ENCODE measurements at regions not wholly inside any gene's neighbourhood (a gene's known extent, or its start where the extent isn't known, plus 50 kb on each side); places are given as distances from the start of the nearest gene placed in this dataset.

- no peak for DNase-seq (ENCODE audit: low read depth, low spot score)
- in situ Hi-C loops (cut with HindIII; ENCODE audit: low pct_unique_long_range_greater_than_20kb, low sequenced_read_pairs), result no loop called here
Observed at GRCh38 chr6:44549516-44549915, 162.0 kb downstream of the CDC5L start.

- in situ Hi-C loops (cut with HindIII; ENCODE audit: low pct_unique_long_range_greater_than_20kb, low sequenced_read_pairs), result no loop called here
- DNase-seq (ENCODE audit: low read depth, low spot score), result no peak
Observed at GRCh38 chr6:44554194-44554593, 166.7 kb downstream of the CDC5L start.

- in situ Hi-C loops (cut with HindIII; ENCODE audit: low pct_unique_long_range_greater_than_20kb, low sequenced_read_pairs), result no loop called here
- DNase-seq (ENCODE audit: low read depth, low spot score), result no peak
Observed at GRCh38 chr6:44554861-44555260, 167.4 kb downstream of the CDC5L start.

GRCh38 chr6:44556046-44556445 lies 168.5 kb downstream of the CDC5L start:
- in situ Hi-C loops (cut with HindIII; ENCODE audit: low pct_unique_long_range_greater_than_20kb, low sequenced_read_pairs), result no loop called here
- no peak for DNase-seq (ENCODE audit: low read depth, low spot score)

- in situ Hi-C loops (cut with HindIII; ENCODE audit: low pct_unique_long_range_greater_than_20kb, low sequenced_read_pairs), result no loop called here
Observed at GRCh38 chr6:44558024-44558831, 170.7 kb downstream of the CDC5L start.

GRCh38 chr6:44558832-44559251 lies 171.3 kb downstream of the CDC5L start:
- in situ Hi-C loops (cut with HindIII; ENCODE audit: low pct_unique_long_range_greater_than_20kb, low sequenced_read_pairs), result no loop called here
- DNase-seq (ENCODE audit: low read depth, low spot score), result no peak

More at GRCh38 chr6:44558024-44558831, 170.7 kb downstream of the CDC5L start:
- DNase-seq (ENCODE audit: low read depth, low spot score), result no peak

- peak; percentile 22 for DNase-seq (ENCODE audit: low read depth, low spot score)
- in situ Hi-C loops (cut with HindIII; ENCODE audit: low pct_unique_long_range_greater_than_20kb, low sequenced_read_pairs), result no loop called here
Observed at GRCh38 chr6:44559486-44560270, 172.2 kb downstream of the CDC5L start.

GRCh38 chr6:44560458-44561059 lies 173.1 kb downstream of the CDC5L start:
- no peak for DNase-seq (ENCODE audit: low read depth, low spot score)
- in situ Hi-C loops (cut with HindIII; ENCODE audit: low pct_unique_long_range_greater_than_20kb, low sequenced_read_pairs), result no loop called here

- in situ Hi-C loops (cut with HindIII; ENCODE audit: low pct_unique_long_range_greater_than_20kb, low sequenced_read_pairs), result no loop called here
- no peak for DNase-seq (ENCODE audit: low read depth, low spot score)
Observed at GRCh38 chr6:44561060-44561623, 173.6 kb downstream of the CDC5L start.

- DNase-seq (ENCODE audit: low read depth, low spot score), result no peak
- in situ Hi-C loops (cut with HindIII; ENCODE audit: low pct_unique_long_range_greater_than_20kb, low sequenced_read_pairs), result no loop called here
Observed at GRCh38 chr6:44561832-44562665, 174.5 kb downstream of the CDC5L start.

GRCh38 chr6:44563397-44563796 lies 175.9 kb downstream of the CDC5L start:
- in situ Hi-C loops (cut with HindIII; ENCODE audit: low pct_unique_long_range_greater_than_20kb, low sequenced_read_pairs), result no loop called here
- DNase-seq (ENCODE audit: low read depth, low spot score), result no peak

GRCh38 chr6:44564906-44565524 lies 177.5 kb downstream of the CDC5L start:
- DNase-seq (ENCODE audit: low read depth, low spot score), result no peak
- in situ Hi-C loops (cut with HindIII; ENCODE audit: low pct_unique_long_range_greater_than_20kb, low sequenced_read_pairs), result no loop called here

- in situ Hi-C loops (cut with HindIII; ENCODE audit: low pct_unique_long_range_greater_than_20kb, low sequenced_read_pairs), result no loop called here
- no peak for DNase-seq (ENCODE audit: low read depth, low spot score)
Observed at GRCh38 chr6:44567406-44567805, 179.9 kb downstream of the CDC5L start.

GRCh38 chr6:44569131-44569530 lies 181.6 kb downstream of the CDC5L start:
- in situ Hi-C loops (cut with HindIII; ENCODE audit: low pct_unique_long_range_greater_than_20kb, low sequenced_read_pairs), result no loop called here

GRCh38 chr6:44569931-44570385 lies 182.5 kb downstream of the CDC5L start:
- in situ Hi-C loops (cut with HindIII; ENCODE audit: low pct_unique_long_range_greater_than_20kb, low sequenced_read_pairs), result no loop called here

More at GRCh38 chr6:44569131-44569530, 181.6 kb downstream of the CDC5L start:
- DNase-seq (ENCODE audit: low read depth, low spot score), result no peak

GRCh38 chr6:44571510-44571909 lies 184.0 kb downstream of the CDC5L start:
- in situ Hi-C loops (cut with HindIII; ENCODE audit: low pct_unique_long_range_greater_than_20kb, low sequenced_read_pairs), result no loop called here

More at GRCh38 chr6:44569931-44570385, 182.5 kb downstream of the CDC5L start:
- DNase-seq (ENCODE audit: low read depth, low spot score), result no peak

GRCh38 chr6:44572346-44572745 lies 184.8 kb downstream of the CDC5L start:
- in situ Hi-C loops (cut with HindIII; ENCODE audit: low pct_unique_long_range_greater_than_20kb, low sequenced_read_pairs), result no loop called here
- no peak for DNase-seq (ENCODE audit: low read depth, low spot score)

More at GRCh38 chr6:44571510-44571909, 184.0 kb downstream of the CDC5L start:
- no peak for DNase-seq (ENCODE audit: low read depth, low spot score)
